Mesenchymal stem cell (in vitro differentiated cells and primary cell): ENCODE measurements at regions not wholly inside any gene's neighbourhood (a gene's known extent, or its start where the extent isn't known, plus 50 kb on each side); places are given as distances from the start of the nearest gene placed in this dataset.

ENCODE experiments used
- DNase-seq: peaks from one replicate; pipeline ENCODE4 v3.0.0-alpha.2; 2013
- H2AFZ ChIP-seq: one replicate; pipeline ENCODE4 v1.6.1; 2013; ENCODE audit warnings: low read depth, mild to moderate bottlenecking, control low read depth, inconsistent platforms, low read length, moderate library complexity
- H2AK5ac ChIP-seq: 2 replicates; pipeline ENCODE4 v1.6.1; 2013; ENCODE audit warnings: low read length, moderate library complexity, mild to moderate bottlenecking, inconsistent platforms; ENCODE audit not compliant: severe bottlenecking
- H2BK120ac ChIP-seq: one replicate; pipeline ENCODE4 v1.6.1; 2013; ENCODE audit warnings: low read depth, mild to moderate bottlenecking, inconsistent platforms, low read length, moderate library complexity
- H2BK12ac ChIP-seq, 2 experiments: one replicate each; pipeline ENCODE4 v1.6.1; 2013; ENCODE audit warnings: inconsistent platforms in 2 of 2, low read length in 2 of 2, mild to moderate bottlenecking in 2 of 2, moderate library complexity in 2 of 2, control low read depth in 1 of 2
- H2BK15ac ChIP-seq: one replicate; pipeline ENCODE4 v1.6.1; 2013; ENCODE audit warnings: mild to moderate bottlenecking, low read depth, inconsistent platforms; ENCODE audit not compliant: poor library complexity, severe bottlenecking
- H2BK5ac ChIP-seq: 2 replicates; pipeline ENCODE4 v1.6.1; 2013; ENCODE audit warnings: low read depth, mild to moderate bottlenecking, low read length, control low read depth, inconsistent platforms; ENCODE audit not compliant: poor library complexity, severe bottlenecking
- H3K14ac ChIP-seq, 2 experiments: one replicate each; pipeline ENCODE4 v1.6.1; 2013; ENCODE audit warnings: inconsistent platforms in 2 of 2, low read length in 2 of 2, control low read depth in 1 of 2, mild to moderate bottlenecking in 1 of 2, moderate library complexity in 1 of 2
- H3K18ac ChIP-seq, 2 experiments: one replicate each; pipeline ENCODE4 v1.6.1; 2013; ENCODE audit warnings: inconsistent platforms in 2 of 2, low read length in 2 of 2, control low read depth in 1 of 2, low read depth in 1 of 2, mild to moderate bottlenecking in 1 of 2
- H3K23ac ChIP-seq, 2 experiments: one replicate each; pipeline ENCODE4 v1.6.1; 2013; ENCODE audit warnings: inconsistent platforms in 2 of 2, low read length in 2 of 2, mild to moderate bottlenecking in 2 of 2, moderate library complexity in 2 of 2, control low read depth in 1 of 2
- H3K27ac ChIP-seq: 2 replicates; pipeline ENCODE4 v1.5.1; 2013; ENCODE audit warnings: mild to moderate bottlenecking, moderate library complexity, low read length, control low read depth, inconsistent platforms; ENCODE audit not compliant: poor library complexity, severe bottlenecking
- H3K27me3 ChIP-seq, 2 experiments: 2 replicates each; pipeline versions ENCODE4 v1.6.1 to v1.7.0; 2013; ENCODE audit warnings: low read length in 2 of 2, mild to moderate bottlenecking in 2 of 2, moderate library complexity in 2 of 2, control low read depth in 1 of 2, inconsistent platforms in 1 of 2; ENCODE audit not compliant: control insufficient read depth in 1 of 2, insufficient read depth in 1 of 2
- H3K36me3 ChIP-seq, 2 experiments: 2 replicates each; pipeline versions ENCODE4 v1.6.1 to v1.7.0; 2013; ENCODE audit warnings: low read length in 2 of 2, control low read depth in 1 of 2, inconsistent platforms in 1 of 2, low read depth in 1 of 2, mild to moderate bottlenecking in 1 of 2; ENCODE audit not compliant: insufficient read depth in 2 of 2, control insufficient read depth in 1 of 2
- H3K4ac ChIP-seq, 2 experiments: one replicate each; pipeline ENCODE4 v1.6.1; 2013; ENCODE audit warnings: inconsistent platforms in 2 of 2, low read length in 2 of 2, mild to moderate bottlenecking in 2 of 2, moderate library complexity in 2 of 2, control low read depth in 1 of 2, low read depth in 1 of 2
- H3K4me1 ChIP-seq: 2 replicates; pipeline ENCODE4 v1.6.1; 2013; ENCODE audit warnings: low read depth, low read length, control low read depth; ENCODE audit not compliant: control insufficient read depth, insufficient read depth
- H3K4me2 ChIP-seq: 2 replicates; pipeline ENCODE4 v1.6.1; 2013; ENCODE audit warnings: low read length, mild to moderate bottlenecking, inconsistent platforms; ENCODE audit not compliant: poor library complexity, severe bottlenecking
- H3K4me3 ChIP-seq, 2 experiments: 2 replicates each; pipeline versions ENCODE4 v1.5.1 to v1.7.0; 2013; ENCODE audit warnings: low read length in 2 of 2, mild to moderate bottlenecking in 2 of 2, control low read depth in 1 of 2, low read depth in 1 of 2; ENCODE audit not compliant: insufficient read depth in 1 of 2
- H3K79me1 ChIP-seq: replicated peaks from 2 replicates; pipeline ENCODE4 v1.6.1; 2013; ENCODE audit warnings: mild to moderate bottlenecking, control low read depth, low read length, inconsistent platforms; ENCODE audit not compliant: poor library complexity, severe bottlenecking
- H3K9ac ChIP-seq: 2 replicates; pipeline ENCODE4 v1.7.0; 2013; ENCODE audit warnings: mild to moderate bottlenecking, low read length, moderate library complexity
- H3K9me3 ChIP-seq: 2 replicates; pipeline ENCODE4 v1.7.0; 2013; ENCODE audit warnings: mild to moderate bottlenecking, low read length; ENCODE audit not compliant: control insufficient read depth
- H4K8ac ChIP-seq: one replicate; pipeline ENCODE4 v1.6.1; 2013; ENCODE audit warnings: inconsistent platforms, mild to moderate bottlenecking, low read length, moderate library complexity
- H4K91ac ChIP-seq: one replicate; pipeline ENCODE4 v1.6.1; 2013; ENCODE audit warnings: mild to moderate bottlenecking, low read length, inconsistent platforms
- WGBS: methylation state at CpG from one replicate; pipeline ENCODE4 v1.1.7; 2013; ENCODE audit warnings: mixed read lengths; 5-methylcytosine and 5-hydroxymethylcytosine counted together

DNA sequence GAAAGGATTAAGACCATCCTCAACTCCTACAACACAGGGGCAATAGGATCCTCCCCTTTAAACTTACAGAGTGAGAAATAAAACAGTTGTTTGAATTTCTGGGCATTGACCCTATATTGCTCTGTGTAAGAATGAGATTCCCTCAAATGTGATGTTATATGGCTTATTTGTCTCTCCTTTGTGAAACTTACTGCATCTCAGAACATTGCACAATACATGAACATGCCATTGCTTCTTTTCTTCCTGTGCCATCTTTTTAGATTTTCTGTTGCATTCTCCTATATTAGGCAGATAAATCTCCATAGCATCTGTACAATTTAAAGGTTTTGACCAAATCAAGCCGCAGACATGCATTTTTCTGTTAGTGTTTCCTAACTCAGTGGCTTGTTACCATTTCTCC is 941.9 kb upstream of the FANCL start:
- H4K91ac ChIP-seq, result no peak overlapping the region
- H2BK12ac ChIP-seq, result no peak overlapping the region
- H3K14ac ChIP-seq, result no peak overlapping the region
- H3K4ac ChIP-seq, result no peak overlapping the region
- H3K9me3 ChIP-seq, result no peaks in the 10 kb centered on the region
- no peaks in the 10 kb centered on the region for H3K79me1 ChIP-seq
- no peaks in the 10 kb centered on the region for H3K27me3 ChIP-seq
- no peak overlapping the region for H3K27ac ChIP-seq
- 100% methylated on average over 1 of the region's 1 CpG for WGBS
- H3K23ac ChIP-seq, result no peak overlapping the region
- no peak overlapping the region for H2AFZ ChIP-seq
- H3K36me3 ChIP-seq, result no peaks in the 10 kb centered on the region
- H2AK5ac ChIP-seq, result no peak overlapping the region
- no peak overlapping the region for H3K4me3 ChIP-seq
- H2BK15ac ChIP-seq, result no peak overlapping the region
- DNase-seq, result no peak
- H3K18ac ChIP-seq, result no peak overlapping the region
- H2BK120ac ChIP-seq, result no peak overlapping the region
- H2BK5ac ChIP-seq, result no peak overlapping the region
- no peak overlapping the region for H3K4me2 ChIP-seq
- H3K4me1 ChIP-seq, result no peaks in the 10 kb centered on the region
- no peak overlapping the region for H4K8ac ChIP-seq
- no peak overlapping the region for H3K9ac ChIP-seq

DNA sequence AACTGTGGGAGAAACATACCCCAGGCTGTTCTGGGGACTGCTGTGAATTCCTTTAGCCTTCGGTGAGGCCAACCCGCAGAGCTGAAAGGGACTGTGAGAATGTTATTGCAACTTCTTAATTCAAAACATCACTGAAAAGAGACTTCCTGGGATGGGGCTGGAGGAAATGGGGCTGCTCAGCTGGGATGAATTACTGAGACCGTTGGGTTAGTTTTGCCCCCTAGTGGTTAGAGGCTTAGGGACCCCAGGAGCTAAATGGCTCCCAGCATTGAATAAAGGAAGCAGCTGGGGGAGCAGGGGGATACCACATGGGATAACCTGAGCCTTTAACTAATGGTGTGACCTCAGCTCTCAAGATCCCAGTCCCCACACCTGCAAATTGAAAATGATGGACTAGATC is 941.1 kb upstream of the FANCL start:
- no peak overlapping the region for H3K27ac ChIP-seq
- no peak overlapping the region for H3K18ac ChIP-seq
- peak; percentile 37 for DNase-seq
- no peak overlapping the region for H2BK120ac ChIP-seq
- no peaks in the 10 kb centered on the region for H3K27me3 ChIP-seq
- no peaks in the 10 kb centered on the region for H3K4me1 ChIP-seq
- no peak overlapping the region for H2AFZ ChIP-seq
- H2AK5ac ChIP-seq, result no peak overlapping the region
- no peak overlapping the region for H2BK5ac ChIP-seq
- no peaks in the 10 kb centered on the region for H3K9me3 ChIP-seq
- H2BK12ac ChIP-seq, result no peak overlapping the region
- no peak overlapping the region for H3K4ac ChIP-seq
- H3K23ac ChIP-seq, result no peak overlapping the region
- H3K4me2 ChIP-seq, result no peak overlapping the region
- H3K36me3 ChIP-seq, result no peaks in the 10 kb centered on the region
- 7% methylated on average over 1 of the region's 3 CpGs for WGBS
- no peak overlapping the region for H3K9ac ChIP-seq
- H3K14ac ChIP-seq, result no peak overlapping the region
- no peak overlapping the region for H4K91ac ChIP-seq
- no peak overlapping the region for H4K8ac ChIP-seq
- no peaks in the 10 kb centered on the region for H3K79me1 ChIP-seq
- H3K4me3 ChIP-seq, result no peak overlapping the region
- H2BK15ac ChIP-seq, result no peak overlapping the region

DNA sequence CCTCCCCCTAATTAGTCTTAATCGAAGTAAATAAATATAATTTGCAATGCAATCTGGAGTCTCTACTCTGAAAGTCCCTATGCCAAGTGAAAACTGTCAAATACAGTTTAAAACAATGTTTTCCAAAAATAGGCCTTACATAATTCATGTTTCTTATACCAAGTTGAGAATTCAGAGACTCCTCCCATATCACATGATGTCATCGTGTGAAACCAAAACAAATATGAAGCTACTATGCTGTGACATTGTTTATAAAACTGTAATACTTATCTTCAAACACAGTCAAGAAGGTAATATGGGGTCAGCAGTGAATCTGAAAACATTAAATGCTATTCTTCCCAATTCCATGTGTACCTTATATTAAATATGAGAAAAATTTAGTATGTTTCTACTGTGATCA is 940.2 kb upstream of the FANCL start:
- H2BK5ac ChIP-seq, result no peak overlapping the region
- no peak for DNase-seq
- WGBS, result 75% methylated on average over 1 of the region's 2 CpGs
- H3K9me3 ChIP-seq, result no peaks in the 10 kb centered on the region
- H3K4me1 ChIP-seq, result no peaks in the 10 kb centered on the region
- no peak overlapping the region for H2BK12ac ChIP-seq
- H3K14ac ChIP-seq, result no peak overlapping the region
- H3K18ac ChIP-seq, result no peak overlapping the region
- no peak overlapping the region for H3K4ac ChIP-seq
- no peak overlapping the region for H2AK5ac ChIP-seq
- no peak overlapping the region for H4K8ac ChIP-seq
- no peak overlapping the region for H3K23ac ChIP-seq
- H3K27me3 ChIP-seq, result no peaks in the 10 kb centered on the region
- H2AFZ ChIP-seq, result no peak overlapping the region
- no peaks in the 10 kb centered on the region for H3K79me1 ChIP-seq
- no peak overlapping the region for H3K9ac ChIP-seq
- H3K4me2 ChIP-seq, result no peak overlapping the region
- H3K36me3 ChIP-seq, result no peaks in the 10 kb centered on the region
- no peak overlapping the region for H4K91ac ChIP-seq
- H3K27ac ChIP-seq, result no peak overlapping the region
- H2BK15ac ChIP-seq, result no peak overlapping the region
- H2BK120ac ChIP-seq, result no peak overlapping the region
- no peak overlapping the region for H3K4me3 ChIP-seq

DNA sequence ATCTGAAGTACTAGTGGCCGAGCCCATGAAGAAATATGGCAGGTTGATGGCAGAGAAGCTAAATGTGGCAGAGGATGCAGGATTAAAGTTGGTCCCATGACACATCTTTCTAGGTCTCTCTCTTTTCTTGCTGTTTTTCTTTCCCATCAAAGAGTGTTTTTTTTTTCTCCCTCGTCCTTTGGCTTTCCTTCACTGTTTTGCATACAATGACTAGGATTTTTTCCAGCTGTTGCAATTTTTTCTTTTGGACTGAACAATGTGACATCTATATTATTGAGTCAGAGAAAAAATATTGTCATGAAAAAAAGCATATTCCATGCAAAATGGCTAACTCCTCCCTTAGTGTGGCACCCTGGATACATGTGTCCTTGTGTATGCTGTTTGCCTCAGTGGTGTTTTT is 939.5 kb upstream of the FANCL start:
- Histone ChIP-seq H2BK12ac (no peak overlapping the region), H2BK5ac (no peak overlapping the region), H3K4me2 (no peak overlapping the region), H3K14ac (no peak overlapping the region), H2BK120ac (no peak overlapping the region), H3K9ac (no peak overlapping the region), H3K27ac (no peak overlapping the region), H3K18ac (no peak overlapping the region), H3K9me3 (no peaks in the 10 kb centered on the region), H3K4me3 (no peak overlapping the region), H4K8ac (no peak overlapping the region), H2AK5ac (no peak overlapping the region), H3K23ac (no peak overlapping the region), H3K4me1 (no peaks in the 10 kb centered on the region), H3K27me3 (no peaks in the 10 kb centered on the region), H2BK15ac (no peak overlapping the region), H2AFZ (no peak overlapping the region), H4K91ac (no peak overlapping the region), H3K4ac (no peak overlapping the region), H3K36me3 (no peaks in the 10 kb centered on the region), H3K79me1 (no peaks in the 10 kb centered on the region)
- DNase-seq, result no peak
- 56% methylated on average over 2 of the region's 2 CpGs for WGBS
